GM18873 (cell line): ENCODE measurements at regions not wholly inside any gene's neighbourhood (a gene's known extent, or its start where the extent isn't known, plus 50 kb on each side); places are given as distances from the start of the nearest gene placed in this dataset.
"Not testable (repeated sequence)": the region's sequence is repeated elsewhere in the genome, so short reads cannot be mapped to it uniquely, and the experiment has no call there.

Source experiments
- ATAC-seq: cut with Tn5 transposase; IDR thresholded peaks from one replicate; pipeline ENCODE4 v1.9.1; 2021; ENCODE audit warnings: mild to moderate bottlenecking, moderate library complexity, moderate number of reproducible peaks; ENCODE audit not compliant: unreplicated experiment, low FRiP score

DNA sequence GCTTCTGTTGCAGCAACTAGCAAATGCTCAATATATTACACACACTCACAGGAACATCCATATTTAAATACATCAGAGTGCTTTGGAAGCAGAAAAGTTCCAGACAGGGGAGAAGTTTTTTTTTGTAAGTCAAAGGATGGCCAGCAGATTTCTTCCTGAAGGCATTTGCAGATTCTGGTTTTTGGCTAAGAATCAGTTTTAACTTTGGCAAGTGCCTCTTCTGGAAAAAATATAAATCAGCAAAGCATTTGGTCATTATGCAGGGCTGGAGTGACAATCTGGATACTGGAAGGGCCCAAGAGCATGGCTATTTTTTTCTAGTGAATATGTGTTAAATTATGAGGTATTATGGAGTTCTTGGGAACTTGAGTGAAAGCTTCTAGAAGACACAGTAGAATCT lies 495.3 kb upstream of the ARPP21 start:
- ATAC-seq: no peak

DNA sequence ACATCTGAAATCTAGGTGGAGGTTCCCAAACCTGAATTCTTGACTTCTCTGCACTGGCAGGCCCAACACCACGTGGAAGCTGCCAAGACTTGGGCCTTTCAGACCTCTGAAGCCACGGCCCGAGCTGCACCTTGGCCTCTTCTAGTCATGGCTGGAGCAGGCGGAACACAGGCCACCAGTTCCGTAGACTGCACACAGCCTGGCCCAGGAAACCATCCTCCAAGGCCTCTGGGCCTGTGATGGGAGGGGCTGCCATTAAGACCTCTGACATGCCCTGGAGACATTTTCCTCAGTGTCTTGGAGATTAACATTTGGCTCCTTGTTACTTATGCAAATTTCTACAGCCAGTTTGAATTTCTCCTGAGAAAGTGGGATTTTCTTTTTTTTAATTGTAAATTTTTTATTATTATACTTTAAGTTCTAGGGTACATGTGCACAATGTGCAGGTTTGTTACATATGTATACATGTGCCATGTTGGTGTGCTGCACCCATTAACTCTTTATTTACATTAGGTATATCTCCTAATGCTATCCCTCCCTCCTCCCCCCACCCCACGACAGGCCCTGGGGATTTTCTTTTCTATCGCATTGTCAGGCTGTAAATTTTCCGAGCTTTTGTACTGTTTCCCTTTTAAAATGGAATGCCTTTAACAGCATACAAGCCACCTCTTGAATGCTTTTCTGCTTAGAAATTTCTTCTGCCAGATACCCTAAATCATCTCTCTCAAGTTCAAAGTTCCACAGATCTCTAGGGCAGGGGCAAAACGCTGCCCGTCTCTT lies 492.9 kb upstream of the ARPP21 start:
- not testable (repeated sequence) for ATAC-seq

GRCh38 chr3:35183927-35184675 lies 455.2 kb upstream of the ARPP21 start:
- no peak for ATAC-seq

DNA sequence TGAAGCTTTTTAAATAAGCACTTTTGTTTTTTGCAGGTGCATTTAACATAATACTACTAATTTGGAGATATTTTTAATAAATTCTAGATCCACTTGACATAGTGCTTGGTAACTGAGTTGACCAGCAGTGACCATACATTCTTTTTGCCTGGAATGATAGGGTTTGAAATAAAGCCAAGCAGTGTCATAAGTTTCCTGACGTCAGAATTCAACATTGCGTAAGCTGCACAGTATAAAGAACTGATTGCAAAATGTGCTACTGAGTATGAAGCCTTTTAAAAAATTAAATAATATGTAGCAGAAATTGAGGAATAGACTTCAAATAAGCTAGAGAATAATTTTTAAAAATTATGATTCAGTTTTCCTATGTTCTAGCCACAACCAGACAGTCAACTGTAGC lies 454.6 kb upstream of the ARPP21 start:
- ATAC-seq: no peak

DNA sequence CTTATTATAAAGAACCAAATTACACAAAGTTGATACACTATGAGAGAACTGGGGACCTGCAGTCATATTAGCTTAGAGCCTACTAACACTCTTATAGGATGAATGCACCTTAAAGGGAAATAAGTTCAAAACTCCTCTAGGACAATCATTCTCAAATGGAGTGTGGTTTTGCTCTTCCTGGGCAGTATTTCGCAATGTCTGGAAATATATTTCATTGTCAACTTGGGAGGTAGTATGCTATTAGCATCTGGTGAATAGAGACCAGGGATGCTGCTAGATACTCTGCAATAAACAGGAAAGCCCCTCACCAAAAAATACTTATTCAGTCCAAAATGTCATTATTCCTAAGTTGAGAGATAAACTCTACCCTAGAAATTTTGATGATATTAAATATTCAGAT lies 451.4 kb upstream of the ARPP21 start:
- no peak for ATAC-seq

DNA sequence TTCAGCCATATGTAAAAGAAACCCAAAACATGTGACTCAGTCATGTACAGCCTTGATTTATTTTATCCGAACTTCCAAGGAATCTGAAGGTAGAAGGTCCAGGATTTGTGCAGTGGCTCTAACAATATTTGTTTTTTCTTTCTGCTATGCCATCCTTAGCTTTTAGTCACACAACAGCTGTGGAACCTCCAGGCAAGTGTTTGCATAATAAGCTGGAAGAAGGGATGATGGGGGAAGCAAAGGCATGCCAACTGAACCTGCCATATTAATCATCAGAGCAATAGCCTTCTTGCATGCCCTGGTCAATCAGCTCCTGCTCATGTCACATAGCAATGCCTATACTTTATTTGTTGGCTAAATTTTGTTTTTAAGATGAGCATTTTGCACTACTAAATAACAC lies 444.7 kb upstream of the ARPP21 start:
- ATAC-seq: no peak

DNA sequence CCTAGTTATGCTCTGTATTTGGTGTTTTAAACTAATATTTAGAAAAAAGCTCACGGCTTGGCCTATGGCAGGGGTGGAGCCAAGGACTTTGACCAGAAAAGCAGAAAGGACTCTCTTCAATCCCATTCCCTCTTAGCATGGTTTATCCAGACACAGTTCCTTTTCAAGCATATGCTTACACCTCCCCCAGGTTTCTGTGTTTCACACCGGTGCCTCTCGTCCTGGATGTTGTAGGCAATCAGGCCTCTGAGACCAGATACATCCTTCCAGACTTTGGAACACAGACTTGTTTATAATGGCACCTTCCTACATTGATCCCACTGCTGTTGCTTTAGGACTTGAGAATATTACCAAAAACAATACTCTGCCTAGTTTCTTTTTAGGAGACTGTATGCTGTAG lies 440.5 kb upstream of the ARPP21 start:
- ATAC-seq: no peak

DNA sequence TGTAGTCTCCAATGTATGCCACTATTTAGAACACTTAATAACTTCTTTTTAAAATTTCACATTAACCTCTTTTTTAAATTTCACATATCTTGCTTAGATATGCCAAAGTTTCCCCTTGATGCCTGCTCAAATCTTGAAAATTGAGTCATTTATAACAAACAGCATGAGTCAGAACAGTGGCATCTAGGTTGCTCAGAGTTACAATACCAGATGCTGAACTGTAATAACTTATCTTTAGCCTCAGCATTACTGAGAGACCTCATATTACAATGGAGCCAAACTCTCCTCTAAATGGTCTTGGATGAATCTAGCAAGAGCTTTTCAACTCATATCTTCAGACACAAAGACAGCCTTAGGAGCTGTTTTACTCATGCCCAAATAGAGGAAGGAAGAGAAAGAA lies 439.3 kb upstream of the ARPP21 start:
- ATAC-seq: no peak

DNA sequence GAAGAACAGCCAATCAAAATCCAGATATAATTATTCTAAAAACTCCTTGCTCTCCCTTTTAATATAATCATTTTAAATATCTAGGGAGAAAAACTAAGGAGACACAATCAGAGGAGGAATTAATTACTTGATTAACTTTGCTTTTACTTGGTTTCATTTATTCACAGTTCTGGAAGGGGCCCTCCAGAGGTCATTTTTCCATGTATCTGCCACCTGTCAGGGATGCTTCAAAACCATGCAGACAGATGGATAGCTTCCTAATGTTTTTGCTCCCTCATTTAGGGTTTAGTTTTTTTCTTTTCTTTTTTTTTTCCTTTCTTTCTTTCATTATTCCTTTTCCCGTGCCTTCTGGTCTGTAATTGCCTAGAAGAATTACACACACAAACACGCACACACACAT lies 438.1 kb upstream of the ARPP21 start:
- no peak for ATAC-seq

DNA sequence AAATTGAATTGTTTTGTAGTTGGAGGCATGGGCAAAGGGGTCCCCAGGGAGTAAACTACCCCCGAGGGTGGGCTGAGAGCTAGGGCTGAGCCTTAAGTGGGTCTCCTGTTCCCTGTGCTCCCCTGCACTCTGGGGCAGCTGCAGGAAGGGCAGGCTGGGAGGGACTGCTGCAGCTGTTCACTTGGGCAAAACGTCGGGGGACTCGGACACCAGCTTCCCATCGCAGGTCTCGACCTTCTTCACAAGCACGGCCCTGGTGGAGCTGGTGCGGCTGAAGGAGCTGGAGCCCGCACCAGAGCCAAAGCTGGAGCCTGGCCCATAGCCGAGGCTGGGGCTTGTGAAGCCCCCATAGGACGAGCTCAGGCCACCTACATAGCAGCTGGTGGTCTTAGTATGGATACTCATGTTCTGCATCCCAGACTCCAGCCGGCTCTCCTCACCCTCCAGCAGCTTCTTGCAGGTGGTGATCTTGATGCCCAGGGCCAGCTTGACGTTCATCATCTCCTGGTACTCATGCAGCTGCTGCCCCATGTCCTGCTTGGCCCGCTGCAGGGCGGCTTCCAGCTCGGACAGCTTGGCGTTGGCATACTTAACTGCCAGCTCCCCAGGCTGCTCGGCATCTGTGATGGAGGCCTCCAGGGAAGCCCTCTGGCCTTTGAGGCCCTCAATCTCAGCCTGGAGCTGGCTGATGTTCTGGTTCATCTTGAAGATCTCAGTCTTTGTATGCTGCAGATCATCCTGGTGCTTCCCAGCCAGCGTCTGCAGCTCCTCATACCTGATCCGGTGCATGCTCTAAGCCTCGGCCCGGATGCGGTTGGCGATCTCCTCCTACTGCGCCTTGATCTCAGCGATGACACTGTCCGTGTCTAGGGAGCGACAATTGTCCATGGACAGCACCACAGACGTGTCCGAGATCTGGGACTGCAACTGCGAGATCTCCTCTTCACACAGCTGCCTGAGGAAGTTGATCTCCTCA lies 423.5 kb upstream of the ARPP21 start:
- no peak for ATAC-seq

GRCh38 chr3:35216501-35217266 lies 422.6 kb upstream of the ARPP21 start:
- ATAC-seq: no peak

GRCh38 chr3:35223632-35224394 lies 415.5 kb upstream of the ARPP21 start:
- no peak for ATAC-seq

DNA sequence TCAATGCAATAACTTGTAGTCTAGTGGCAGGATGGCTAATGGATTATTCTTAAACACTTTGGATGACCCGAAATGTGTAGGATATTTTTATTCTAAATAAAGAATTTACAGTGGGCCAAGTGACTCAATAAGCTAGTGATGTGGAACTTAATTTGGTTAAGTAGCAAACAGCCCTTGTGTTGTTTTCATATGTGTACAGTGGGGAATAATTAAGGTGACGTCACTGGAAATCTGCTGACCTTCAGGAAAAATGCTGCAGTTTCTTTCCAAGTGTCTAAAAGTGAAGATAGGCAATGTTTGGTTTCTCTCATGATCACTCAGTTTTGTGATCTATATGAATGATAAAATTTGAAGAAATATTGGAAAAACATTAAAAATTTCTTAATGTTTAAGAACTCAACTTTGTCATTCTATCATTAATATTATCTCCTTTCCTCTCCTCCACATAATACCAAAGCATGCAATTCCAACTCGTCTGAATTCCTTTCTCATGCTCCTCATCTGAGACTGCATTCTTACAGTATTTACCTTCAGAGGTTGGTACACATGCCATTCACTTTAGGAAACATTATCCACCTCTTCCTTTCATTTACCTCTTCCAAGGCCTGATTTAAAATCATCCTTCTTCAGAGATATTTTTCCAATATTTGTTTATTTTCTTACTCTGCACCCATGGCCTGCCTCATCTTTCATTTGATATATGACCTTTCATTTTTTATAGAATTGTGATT lies 414.6 kb upstream of the ARPP21 start:
- no peak for ATAC-seq

GRCh38 chr3:35241236-35241635 lies 398.1 kb upstream of the ARPP21 start:
- no peak for ATAC-seq

- no peak for ATAC-seq
Observed at GRCh38 chr3:35254917-35255316, 384.4 kb upstream of the ARPP21 start.

DNA sequence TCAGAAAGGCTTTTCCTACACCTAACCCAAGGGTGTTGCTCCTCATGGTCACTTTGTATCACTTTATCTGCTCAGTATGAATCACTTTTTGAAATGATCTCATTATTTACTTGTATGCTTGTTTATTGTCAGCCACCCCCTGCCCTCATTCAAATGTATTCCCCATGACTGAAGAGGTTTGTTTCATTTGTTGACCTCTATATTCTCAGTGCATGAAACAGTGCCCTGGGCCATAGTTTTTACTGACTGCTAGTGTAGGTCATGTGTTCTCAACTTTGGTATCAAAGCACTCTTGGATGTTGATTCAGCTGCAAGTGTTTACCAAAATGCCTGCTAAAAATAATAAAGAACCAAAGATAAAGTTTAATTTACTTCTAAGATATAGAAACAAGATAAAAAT lies 381.7 kb upstream of the ARPP21 start:
- no peak for ATAC-seq

DNA sequence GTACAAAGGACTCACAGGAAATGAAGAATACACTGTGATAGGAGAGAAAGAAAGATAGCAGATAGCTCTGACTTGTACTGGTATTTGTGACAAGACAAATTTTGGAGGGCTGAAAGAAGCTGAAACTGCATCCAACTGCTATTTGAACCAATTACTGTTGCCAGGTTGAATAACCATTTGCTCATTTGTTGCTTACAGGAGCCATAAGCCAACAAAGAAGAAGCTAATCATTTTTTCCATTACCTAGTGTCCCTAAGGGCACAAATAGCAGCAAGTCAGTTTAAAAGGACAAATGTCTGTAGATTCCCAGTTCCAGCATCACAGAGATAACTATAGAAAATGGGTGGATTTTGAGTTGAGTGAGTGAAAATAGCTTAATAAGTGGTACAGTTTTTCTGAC lies 376.9 kb upstream of the ARPP21 start:
- ATAC-seq: no peak

GRCh38 chr3:35263477-35263876 lies 375.8 kb upstream of the ARPP21 start:
- no peak for ATAC-seq

DNA sequence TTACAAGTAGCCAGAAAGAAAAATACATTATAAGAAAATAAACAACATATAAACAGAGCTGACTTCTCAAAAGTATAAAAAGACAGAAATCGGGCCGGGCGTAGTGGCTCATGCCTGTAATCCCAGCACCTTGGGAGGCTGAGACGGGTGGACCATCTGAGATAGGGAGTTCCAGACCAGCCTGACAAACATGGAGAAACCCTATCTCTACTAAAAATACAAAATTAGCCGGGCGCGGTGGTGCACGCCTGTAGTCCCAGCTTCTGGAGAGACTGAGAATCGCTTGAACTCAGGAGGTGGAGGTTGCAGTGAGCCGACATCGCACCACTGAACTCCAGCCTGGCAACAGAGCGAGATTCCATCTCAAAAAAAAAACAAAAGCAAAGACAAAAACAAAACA lies 373.3 kb upstream of the ARPP21 start:
- not testable (repeated sequence) for ATAC-seq
